Neuronal stem cell (in vitro differentiated cells): ENCODE measurements at regions not wholly inside any gene's neighbourhood (a gene's known extent, or its start where the extent isn't known, plus 50 kb on each side); places are given as distances from the start of the nearest gene placed in this dataset.

Experiments
- DNase-seq: peaks from one replicate; pipeline ENCODE4 v3.0.0-alpha.2; 2013; ENCODE audit warnings: low spot score
- H2AFZ ChIP-seq: one replicate; pipeline ENCODE4 v1.6.1; 2013; ENCODE audit warnings: mild to moderate bottlenecking, low read length, inconsistent platforms
- H2AK5ac ChIP-seq: 2 replicates; pipeline ENCODE4 v1.6.1; 2013; ENCODE audit warnings: low read depth, mild to moderate bottlenecking, inconsistent platforms, low read length, moderate library complexity, mixed read lengths
- H2BK120ac ChIP-seq: 2 replicates; pipeline ENCODE4 v1.6.1; 2013; ENCODE audit warnings: low read depth, mild to moderate bottlenecking, inconsistent platforms, low read length, moderate library complexity, mixed read lengths
- H2BK12ac ChIP-seq: one replicate; pipeline ENCODE4 v1.6.1; 2013; ENCODE audit warnings: low read length, inconsistent platforms
- H2BK15ac ChIP-seq: 2 replicates; pipeline ENCODE4 v1.6.1; 2013; ENCODE audit warnings: mild to moderate bottlenecking, low read length, inconsistent platforms, mixed read lengths
- H2BK5ac ChIP-seq: one replicate; pipeline ENCODE4 v1.6.1; 2013; ENCODE audit warnings: inconsistent platforms, mild to moderate bottlenecking, low read length, moderate library complexity
- H3K14ac ChIP-seq: one replicate; pipeline ENCODE4 v1.6.1; 2013; ENCODE audit warnings: low read length, inconsistent platforms
- H3K18ac ChIP-seq: 2 replicates; pipeline ENCODE4 v1.6.1; 2013; ENCODE audit warnings: low read length, inconsistent platforms
- H3K23ac ChIP-seq: 2 replicates; pipeline ENCODE4 v1.6.1; 2013; ENCODE audit warnings: low read depth, mild to moderate bottlenecking, mixed read lengths, low read length, inconsistent platforms; ENCODE audit not compliant: poor library complexity
- H3K27ac ChIP-seq: replicated peaks from 3 replicates; pipeline ENCODE4 v1.5.1; 2013; ENCODE audit warnings: low read length, inconsistent platforms
- H3K27me3 ChIP-seq, 3 experiments: 2 replicates each; pipeline ENCODE4 v1.6.1; 2013; ENCODE audit warnings: low read length in 3 of 3, mild to moderate bottlenecking in 2 of 3, inconsistent platforms in 1 of 3, low read depth in 1 of 3, mixed read lengths in 1 of 3, moderate library complexity in 1 of 3; ENCODE audit not compliant: control insufficient read depth in 3 of 3, insufficient read depth in 3 of 3
- H3K36me3 ChIP-seq, 2 donors: replicated peaks in 1 of 2; 2 replicates each; pipeline ENCODE4 v1.6.1; 2013; ENCODE audit warnings: low read length in 2 of 2; ENCODE audit not compliant: control insufficient read depth in 2 of 2, insufficient read depth in 2 of 2
- H3K4ac ChIP-seq: 2 replicates; pipeline ENCODE4 v1.6.1; 2013; ENCODE audit warnings: inconsistent platforms, mild to moderate bottlenecking, low read length, moderate library complexity
- H3K4me1 ChIP-seq, 2 donors: 1 replicate in 1 of 2; 2 replicates in 1 of 2; pipeline ENCODE4 v1.6.1; 2013; ENCODE audit warnings: low read length in 2 of 2, low read depth in 1 of 2; ENCODE audit not compliant: control insufficient read depth in 2 of 2, insufficient read depth in 1 of 2
- H3K4me2 ChIP-seq: one replicate; pipeline ENCODE4 v1.6.1; 2013; ENCODE audit warnings: mild to moderate bottlenecking, low read length, inconsistent platforms; ENCODE audit not compliant: insufficient read depth, poor library complexity, severe bottlenecking
- H3K4me3 ChIP-seq, 2 donors: 2 replicates each; pipeline ENCODE4 v1.5.1; 2013; ENCODE audit warnings: low read length in 2 of 2, mild to moderate bottlenecking in 2 of 2, inconsistent platforms in 1 of 2, moderate library complexity in 1 of 2
- H3K79me1 ChIP-seq: one replicate; pipeline ENCODE4 v1.6.1; 2013; ENCODE audit warnings: low read depth, mild to moderate bottlenecking, inconsistent platforms, low read length, moderate library complexity
- H3K9ac ChIP-seq: one replicate; pipeline ENCODE4 v1.6.1; 2013; ENCODE audit warnings: mild to moderate bottlenecking, low read depth, low read length, inconsistent platforms; ENCODE audit not compliant: poor library complexity
- H3K9me3 ChIP-seq, 2 donors: replicated peaks in 1 of 2; 2 replicates each; pipeline versions ENCODE3 to v1.6.1; 2013; ENCODE audit warnings: low read length in 2 of 2, mild to moderate bottlenecking in 2 of 2, inconsistent platforms in 1 of 2, low read depth in 1 of 2, mixed read lengths in 1 of 2, moderate library complexity in 1 of 2; ENCODE audit not compliant: control insufficient read depth in 2 of 2, insufficient read depth in 1 of 2
- H4K8ac ChIP-seq: one replicate; pipeline ENCODE4 v1.6.1; 2013; ENCODE audit warnings: low read depth, mild to moderate bottlenecking, inconsistent platforms, low read length, moderate library complexity
- H4K91ac ChIP-seq: one replicate; pipeline ENCODE4 v1.6.1; 2013; ENCODE audit warnings: low read length, low read depth, mild to moderate bottlenecking, inconsistent platforms; ENCODE audit not compliant: poor library complexity
- WGBS, 2 donors: extraction: QIAGEN DNeasy Blood & Tissue Kit; methylation state at CpG; one replicate each; pipeline ENCODE4 v1.1.7; 2013; ENCODE audit warnings: missing lambda C conversion rate in 2 of 2, mixed read lengths in 1 of 2; ENCODE audit not compliant: insufficient read length in 2 of 2, insufficient replicate concordance in 1 of 2; ENCODE audit errors: extremely low coverage in 2 of 2; 5-methylcytosine and 5-hydroxymethylcytosine counted together

DNA sequence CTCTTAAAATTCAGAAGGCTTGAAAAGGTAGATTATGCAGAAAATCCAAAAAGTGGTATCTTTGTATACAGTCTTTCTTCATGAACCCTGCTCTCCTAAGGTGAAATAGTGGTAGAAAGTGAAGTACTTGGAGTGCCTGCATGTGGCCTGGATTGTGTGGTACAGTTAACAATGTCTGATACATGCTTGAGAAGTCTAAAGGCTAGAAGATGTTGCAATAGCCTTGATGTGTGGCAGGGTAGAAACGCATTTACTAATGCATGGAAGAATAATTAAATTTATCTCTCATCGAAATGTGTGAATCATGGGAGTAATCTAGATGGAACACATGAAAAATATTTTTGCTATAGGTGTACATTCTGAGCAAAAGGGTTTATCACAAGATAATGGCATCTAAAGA lies 1632.3 kb upstream of the B3GALT2 start:
- Histone ChIP-seq H4K91ac (no peak overlapping the region), H3K36me3 (no peaks in the 10 kb centered on the region), H3K4ac (no peak overlapping the region), H3K4me1 (no peaks in the 10 kb centered on the region), H3K9ac (no peak overlapping the region), H3K4me3 (no peak overlapping the region), H2AFZ (no peak overlapping the region), H3K79me1 (no peaks in the 10 kb centered on the region), H3K9me3 (no peaks in the 10 kb centered on the region), H3K23ac (no peak overlapping the region), H2BK15ac (no peak overlapping the region), H2BK5ac (no peak overlapping the region), H2BK120ac (no peak overlapping the region), H3K18ac (no peak overlapping the region), H2AK5ac (no peak overlapping the region), H3K27ac (no peak overlapping the region), H2BK12ac (no peak overlapping the region), H3K14ac (no peak overlapping the region), H3K4me2 (no peak overlapping the region), H3K27me3 (no peaks in the 10 kb centered on the region), H4K8ac (no peak overlapping the region)
- no peak for DNase-seq
- no CpG with 5 or more reads among the region's 2 CpGs for WGBS, 2 donors

- H3K27me3 ChIP-seq, result no peaks in the 10 kb centered on the region
- no peak overlapping the region for H2AK5ac ChIP-seq
- no peak overlapping the region for H2AFZ ChIP-seq
- no peak overlapping the region for H2BK120ac ChIP-seq
- H3K79me1 ChIP-seq, result no peaks in the 10 kb centered on the region
- H4K8ac ChIP-seq, result no peak overlapping the region
- H3K36me3 ChIP-seq, result no peaks in the 10 kb centered on the region
- no peaks in the 10 kb centered on the region for H3K4me1 ChIP-seq
- H3K4ac ChIP-seq, result no peak overlapping the region
- no peak overlapping the region for H4K91ac ChIP-seq
- no peak overlapping the region for H3K4me3 ChIP-seq
- H2BK5ac ChIP-seq, result no peak overlapping the region
- H3K14ac ChIP-seq, result no peak overlapping the region
- no peak overlapping the region for H3K4me2 ChIP-seq
- no CpG with 5 or more reads among the region's 2 CpGs for WGBS, 2 donors
- no peak overlapping the region for H3K27ac ChIP-seq
- no peaks in the 10 kb centered on the region for H3K9me3 ChIP-seq
- no peak for DNase-seq
- H2BK12ac ChIP-seq, result no peak overlapping the region
- H3K9ac ChIP-seq, result no peak overlapping the region
- no peak overlapping the region for H3K18ac ChIP-seq
- H2BK15ac ChIP-seq, result no peak overlapping the region
- H3K23ac ChIP-seq, result no peak overlapping the region
Measured at GRCh38 chr1:194816859-194817258, 1630.4 kb upstream of the B3GALT2 start.

DNA sequence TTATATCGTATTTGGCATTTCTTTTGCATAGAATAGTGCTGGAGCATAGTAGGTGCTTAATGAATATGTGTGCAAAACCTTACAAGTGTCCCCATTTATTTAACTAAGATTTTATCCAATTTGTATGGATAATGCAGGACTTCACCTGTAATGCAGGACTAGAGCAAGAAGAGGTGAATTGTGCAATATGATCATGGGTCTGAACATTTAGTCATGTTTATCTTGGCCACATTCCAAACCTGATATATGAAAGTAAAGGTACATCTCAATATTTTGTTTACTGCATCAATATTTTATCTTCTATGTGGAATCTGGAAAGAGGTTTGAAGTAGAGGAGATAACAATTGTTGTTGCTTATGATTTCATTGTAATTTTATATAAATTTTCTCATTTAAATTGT lies 1626.7 kb upstream of the B3GALT2 start:
- H3K36me3 ChIP-seq, result no peaks in the 10 kb centered on the region
- H3K4me1 ChIP-seq, result no peaks in the 10 kb centered on the region
- WGBS, 2 donors, result no CpG with 5 or more reads among the region's 1 CpG
- no peak overlapping the region for H2BK120ac ChIP-seq
- H3K4me2 ChIP-seq, result no peak overlapping the region
- no peak overlapping the region for H3K4me3 ChIP-seq
- no peak overlapping the region for H2AFZ ChIP-seq
- H3K18ac ChIP-seq, result no peak overlapping the region
- no peak overlapping the region for H3K9ac ChIP-seq
- H4K8ac ChIP-seq, result no peak overlapping the region
- no peak overlapping the region for H2BK12ac ChIP-seq
- H3K4ac ChIP-seq, result no peak overlapping the region
- no peak overlapping the region for H2BK15ac ChIP-seq
- H4K91ac ChIP-seq, result no peak overlapping the region
- H2AK5ac ChIP-seq, result no peak overlapping the region
- no peaks in the 10 kb centered on the region for H3K27me3 ChIP-seq
- H2BK5ac ChIP-seq, result no peak overlapping the region
- no peaks in the 10 kb centered on the region for H3K79me1 ChIP-seq
- H3K9me3 ChIP-seq, result no peaks in the 10 kb centered on the region
- no peak overlapping the region for H3K14ac ChIP-seq
- H3K23ac ChIP-seq, result no peak overlapping the region
- H3K27ac ChIP-seq, result no peak overlapping the region
- no peak for DNase-seq

- H3K4me1 ChIP-seq, result no peaks in the 10 kb centered on the region
- H2BK12ac ChIP-seq, result no peak overlapping the region
- H2BK5ac ChIP-seq, result no peak overlapping the region
- WGBS, 2 donors, result no CpG with 5 or more reads among the region's 1 CpG
- no peak overlapping the region for H2AK5ac ChIP-seq
- no peak overlapping the region for H2BK120ac ChIP-seq
- no peak overlapping the region for H3K18ac ChIP-seq
- H3K79me1 ChIP-seq, result no peaks in the 10 kb centered on the region
- H3K14ac ChIP-seq, result no peak overlapping the region
- H3K4me3 ChIP-seq, result no peak overlapping the region
- H4K8ac ChIP-seq, result no peak overlapping the region
- no peak for DNase-seq
- H3K36me3 ChIP-seq, result no peaks in the 10 kb centered on the region
- no peak overlapping the region for H2AFZ ChIP-seq
- no peak overlapping the region for H3K4me2 ChIP-seq
- no peak overlapping the region for H3K27ac ChIP-seq
- H2BK15ac ChIP-seq, result no peak overlapping the region
- H3K9me3 ChIP-seq, result no peaks in the 10 kb centered on the region
- no peaks in the 10 kb centered on the region for H3K27me3 ChIP-seq
- H4K91ac ChIP-seq, result no peak overlapping the region
- no peak overlapping the region for H3K23ac ChIP-seq
- H3K9ac ChIP-seq, result no peak overlapping the region
- H3K4ac ChIP-seq, result no peak overlapping the region
Measured at GRCh38 chr1:194809665-194810064, 1623.3 kb upstream of the B3GALT2 start.
